Spleen (tissue), 7 donors: ENCODE measurements at regions not wholly inside any gene's neighbourhood (a gene's known extent, or its start where the extent isn't known, plus 50 kb on each side); places are given as distances from the start of the nearest gene placed in this dataset.

Experiments used
- CTCF ChIP-seq, 11 experiments: fragments of 200-600 bp in 7 of 11; fragments of 450-650 bp in 4 of 11; sonication (generic) in 4 of 11; IDR thresholded peaks in 8 of 11; conservative IDR thresholded peaks in 3 of 11; 1 replicate in 7 of 11; 2 replicates in 4 of 11; pipeline versions ENCODE4 v1.4.0 to v1.8.0; 2016 to 2021; ENCODE audit warnings: antibody characterized with exemption in 11 of 11, inconsistent platforms in 4 of 11, mild to moderate bottlenecking in 1 of 11
- POLR2A ChIP-seq, 3 donors: fragments of 450-650 bp; IDR thresholded peaks; one replicate each; pipeline ENCODE4 v1.5.1; 2017; ENCODE audit warnings: antibody characterized with exemption in 3 of 3, mild to moderate bottlenecking in 1 of 3
- POLR2AphosphoS5 ChIP-seq, 3 donors: sonication (generic); formaldehyde crosslinking; IDR thresholded peaks; one replicate each; pipeline ENCODE4 v1.5.1; 2017; ENCODE audit warnings: antibody characterized with exemption in 3 of 3
- donor health status: DM: no; HTN: no; CAD: no; lungs with moderate emphysema.
- donor health status: DM: no; HTN: no; CAD: no.
- donor health status: DM: no; HTN: no; CAD: no.

- TF ChIP-seq CTCF (IDR thresholded peaks at IDR 0.05 in 8 of 11, conservative IDR thresholded peaks at IDR 0.05 in 3 of 11) (no peak), POLR2AphosphoS5 (IDR thresholded peaks at IDR 0.05) (no peak), POLR2A (IDR thresholded peaks at IDR 0.05) (no peak)
Observed at GRCh38 chr2:237170020-237170419, 84.3 kb downstream of the COPS8 start.
